GM21619 (cell line): ENCODE measurements at regions not wholly inside any gene's neighbourhood (a gene's known extent, or its start where the extent isn't known, plus 50 kb on each side); places are given as distances from the start of the nearest gene placed in this dataset.
"Not testable (repeated sequence)": the region's sequence is repeated elsewhere in the genome, so short reads cannot be mapped to it uniquely, and the experiment has no call there.

ENCODE experiments used
- ATAC-seq: cut with Tn5 transposase; IDR thresholded peaks from one replicate; pipeline ENCODE4 v1.9.1; 2021; ENCODE audit not compliant: unreplicated experiment

DNA sequence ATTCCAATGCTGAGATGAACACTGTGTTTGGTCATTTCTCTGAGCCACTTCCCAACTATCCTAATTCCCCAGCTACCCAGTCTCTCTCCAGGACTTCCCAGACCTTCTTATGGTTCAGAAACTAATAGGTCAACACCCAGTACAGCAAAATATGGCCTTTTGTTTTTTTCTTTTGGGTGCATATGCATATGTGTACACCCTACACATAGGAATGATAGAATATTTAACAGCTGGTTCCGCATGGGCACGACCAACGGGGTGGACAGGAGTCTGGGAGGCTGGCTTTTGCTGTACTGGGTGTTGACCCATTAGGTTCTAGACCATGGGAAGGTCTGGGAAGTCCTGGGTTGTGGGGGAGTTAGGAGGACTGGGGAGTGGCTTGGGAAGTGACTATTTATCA, 143.9 kb downstream of the MRPS6 start:
- ATAC-seq: no peak

DNA sequence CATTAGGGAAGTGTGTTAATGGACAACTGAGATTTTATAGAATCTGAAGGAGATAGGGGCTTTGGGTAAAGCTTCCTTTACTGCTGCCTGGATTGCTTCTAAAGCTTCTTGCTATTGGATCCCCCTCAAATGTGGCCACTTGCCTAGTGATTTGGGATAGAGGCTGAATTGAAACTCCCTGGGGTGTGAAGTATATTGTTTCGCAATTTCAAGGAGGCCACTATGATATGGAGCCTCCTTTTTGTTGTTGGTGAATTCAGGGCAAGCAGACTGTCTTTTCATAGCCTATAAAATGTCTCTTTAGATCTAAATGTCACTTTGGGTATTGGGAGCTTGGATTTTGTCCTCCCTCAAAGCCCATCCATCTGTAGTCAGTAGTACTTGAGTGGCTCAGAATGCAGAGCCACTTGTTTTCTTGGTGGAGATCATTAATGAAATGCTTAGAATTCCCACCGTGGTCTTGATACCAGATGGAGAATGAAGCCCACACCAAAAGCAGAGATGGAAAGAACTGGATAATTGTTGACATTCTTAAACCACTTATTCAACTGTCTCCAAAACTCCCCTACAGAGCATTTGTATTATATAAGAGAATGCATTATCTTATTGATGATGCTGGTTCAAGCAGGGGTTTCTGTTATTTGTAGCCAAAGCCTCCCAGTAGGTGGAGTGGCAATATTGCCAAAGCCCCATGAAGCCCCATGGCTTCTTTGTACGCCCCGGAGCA, 144.3 kb upstream of the KCNE2 start:
- ATAC-seq: no peak

DNA sequence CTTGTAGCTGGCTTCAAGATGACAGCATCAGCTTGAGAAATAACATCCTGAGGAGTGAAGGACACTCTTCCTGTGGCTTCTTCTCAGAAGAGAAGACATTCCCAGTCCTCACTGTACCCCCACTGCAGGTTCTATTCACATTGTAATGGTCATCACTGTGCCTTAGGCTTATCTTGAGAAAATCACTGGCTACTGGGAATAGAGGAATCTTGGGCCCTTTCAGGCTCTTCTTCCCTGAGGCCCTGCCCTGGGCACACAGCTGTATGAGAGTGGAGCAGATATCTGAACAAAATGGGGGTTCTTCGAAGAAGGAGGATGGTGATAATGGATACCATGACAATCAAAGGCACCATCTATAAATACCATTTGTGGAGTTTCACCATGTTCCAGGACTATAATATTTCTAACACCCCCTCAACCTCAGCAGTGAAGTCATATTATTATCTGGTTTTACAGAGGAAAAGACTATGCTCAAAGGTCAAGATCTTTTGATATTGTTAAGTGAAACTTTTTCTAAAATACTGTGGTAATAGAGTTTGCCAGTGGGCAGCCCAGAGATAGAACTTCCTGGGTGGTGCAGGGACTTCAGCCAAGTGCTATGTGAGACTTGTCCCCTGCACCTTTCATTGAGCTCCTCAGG, 143.1 kb upstream of the KCNE2 start:
- ATAC-seq: no peak

DNA sequence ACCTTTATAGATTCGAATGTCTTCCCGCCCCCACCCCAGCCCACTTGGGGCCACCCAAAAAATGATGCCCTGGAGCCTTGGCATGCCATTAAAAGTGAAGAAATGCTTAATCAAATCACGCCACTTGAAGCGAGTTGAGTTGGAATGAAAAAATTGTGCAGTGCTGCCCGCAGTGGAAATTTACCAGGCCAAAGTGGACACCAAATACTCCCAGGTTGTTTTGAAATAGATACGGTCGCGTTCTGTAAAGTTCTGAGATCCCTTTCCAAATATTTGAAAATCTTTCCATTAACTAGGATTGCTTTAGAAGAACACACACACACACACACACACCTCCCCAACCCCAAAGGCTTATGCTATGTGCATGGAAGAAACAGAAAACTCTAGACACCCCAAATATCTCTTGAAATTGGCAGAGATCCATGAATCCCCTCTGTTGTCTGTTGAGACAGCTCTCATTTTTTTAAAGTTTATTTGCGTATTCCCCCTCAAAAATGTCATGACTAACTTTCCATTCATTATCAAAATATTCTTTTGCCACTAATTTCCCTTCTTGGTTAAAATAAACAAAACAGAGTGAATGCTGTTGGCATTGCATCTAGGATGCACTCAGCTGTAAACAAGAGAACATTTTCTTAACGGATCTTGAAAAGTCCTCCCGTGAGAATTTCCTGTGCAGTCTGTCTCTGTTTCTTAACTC, 142.3 kb upstream of the KCNE2 start:
- ATAC-seq: no peak

DNA sequence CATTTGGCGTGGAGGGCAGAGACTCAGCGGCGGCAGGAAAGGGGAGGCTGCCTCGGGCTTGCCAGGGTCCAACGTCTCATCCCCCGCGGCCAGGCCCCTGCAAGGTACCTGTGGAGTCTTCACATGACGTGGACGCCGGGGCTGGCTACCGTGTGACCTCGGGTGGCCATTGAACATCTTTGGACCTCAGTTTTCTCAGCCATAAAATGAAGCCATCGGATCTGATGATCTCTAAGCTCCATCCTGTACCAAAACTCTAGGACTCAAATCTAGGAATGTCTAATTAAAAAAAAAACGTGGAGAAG, 141.8 kb upstream of the KCNE2 start:
- ATAC-seq: no peak

DNA sequence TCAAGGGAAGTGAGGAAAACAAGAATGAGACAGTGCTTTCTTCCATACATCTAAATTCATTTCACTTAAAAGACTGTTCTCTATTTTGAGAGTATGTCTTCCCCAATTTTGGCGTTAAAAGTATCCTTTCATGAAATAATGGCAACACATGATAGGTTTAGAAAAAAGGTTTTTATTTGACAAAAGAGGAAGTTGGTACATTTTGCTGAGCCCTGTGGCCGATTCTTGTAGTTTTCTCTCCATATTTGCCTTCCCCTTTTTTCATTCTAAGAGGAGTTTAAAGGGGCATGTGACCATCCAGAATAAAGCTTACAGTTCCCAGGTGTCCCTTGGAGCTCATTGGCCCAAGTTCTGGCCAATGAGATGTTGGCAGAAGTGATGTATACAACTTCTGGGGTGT, 140.4 kb upstream of the KCNE2 start:
- ATAC-seq: no peak

DNA sequence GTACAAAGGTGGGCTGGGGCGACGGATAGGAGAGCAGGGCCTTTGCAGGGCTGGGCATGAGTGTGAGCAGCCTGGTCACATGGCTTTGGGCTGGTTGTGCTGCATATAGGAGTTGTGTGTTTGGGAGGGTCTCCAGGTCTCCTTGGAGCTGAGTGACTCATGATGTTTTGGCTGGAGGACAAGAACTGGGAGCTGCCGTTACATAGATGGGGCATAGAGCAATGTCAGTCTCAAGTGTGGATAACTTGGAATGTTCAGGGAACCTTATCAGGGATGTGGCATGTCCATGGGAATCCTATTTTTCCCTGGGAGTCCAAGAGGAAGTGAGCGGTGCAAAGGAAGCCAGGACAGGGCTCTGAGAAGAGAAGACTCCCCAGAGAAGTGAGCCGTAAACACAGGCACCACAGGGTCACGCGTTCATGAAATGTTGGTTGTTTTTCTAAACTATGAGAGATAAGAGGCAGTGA, 136.4 kb upstream of the KCNE2 start:
- no peak for ATAC-seq

DNA sequence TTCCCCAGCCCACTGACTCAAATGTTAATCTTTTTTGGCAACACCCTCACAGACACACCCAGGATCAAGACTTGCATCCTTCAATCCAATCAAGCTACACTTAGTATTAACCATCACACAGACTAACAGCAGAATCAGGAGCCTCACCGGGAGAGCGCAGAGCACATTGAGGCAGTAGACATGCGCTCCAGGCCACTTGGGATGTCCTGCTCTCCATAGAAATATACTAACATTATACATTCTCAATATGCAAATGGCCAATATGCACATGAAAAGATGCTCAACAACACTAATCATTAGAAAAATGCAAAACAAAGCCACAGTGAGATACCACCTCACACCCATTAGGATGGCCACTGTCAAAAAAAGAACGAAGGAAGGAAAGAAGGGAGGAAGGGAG, 135.0 kb upstream of the KCNE2 start:
- ATAC-seq: no peak

DNA sequence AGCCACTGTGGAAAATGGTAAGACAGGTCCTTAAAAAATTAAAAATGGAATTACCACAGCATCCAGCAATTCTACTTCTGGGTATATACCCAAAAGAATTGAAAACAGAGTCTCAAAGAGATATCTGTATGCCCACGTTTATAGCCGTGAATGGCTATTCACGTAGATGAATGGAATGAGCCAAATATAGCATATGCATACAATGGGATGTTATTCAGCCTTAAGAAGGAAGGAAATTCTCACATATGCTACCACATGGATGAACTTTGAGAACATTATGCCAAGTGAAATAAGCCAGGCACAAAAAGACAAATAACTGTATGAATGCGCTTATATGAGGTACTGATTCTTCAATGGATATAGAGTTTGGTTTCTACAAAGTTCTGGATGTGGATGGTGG, 134.5 kb upstream of the KCNE2 start:
- no peak for ATAC-seq

DNA sequence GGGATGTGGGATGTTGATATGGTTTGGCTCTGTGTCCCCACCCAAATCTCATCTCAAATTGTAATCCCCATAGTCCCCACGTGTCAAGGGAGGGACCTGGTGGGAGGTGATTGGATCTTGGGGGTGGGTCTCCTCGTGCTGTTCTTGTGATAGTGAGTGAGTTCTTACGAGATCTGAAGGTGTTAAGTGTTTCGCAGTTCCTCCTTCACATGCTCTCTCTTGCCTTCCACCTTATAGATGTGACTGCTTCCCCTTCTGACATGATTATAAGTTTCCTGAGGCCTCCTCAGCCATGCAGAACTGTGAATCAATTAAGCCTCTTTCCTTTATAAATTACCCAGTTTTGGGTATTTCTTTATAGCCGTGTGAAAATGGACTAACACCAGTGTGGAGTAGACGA, 130.1 kb upstream of the KCNE2 start:
- ATAC-seq: not testable (repeated sequence)

DNA sequence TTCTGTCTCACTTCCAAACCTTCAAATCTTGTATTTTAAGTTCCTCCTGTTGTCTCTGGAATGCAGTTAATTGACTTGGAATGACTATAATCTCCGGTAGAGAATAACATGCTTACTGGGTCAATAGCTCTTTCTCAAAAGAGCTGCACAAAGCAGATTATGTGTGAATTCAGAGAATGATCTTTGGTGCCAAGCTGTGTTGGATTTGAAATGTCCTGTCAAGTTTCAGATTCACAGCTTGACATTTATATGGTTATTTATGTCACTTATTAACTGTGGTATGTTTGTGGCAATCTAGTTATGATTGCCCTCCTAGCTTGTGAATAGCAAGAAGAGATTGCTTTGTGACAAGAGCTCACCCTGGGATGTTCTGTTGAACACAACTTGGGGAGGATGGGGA, 128.3 kb upstream of the KCNE2 start:
- no peak for ATAC-seq

DNA sequence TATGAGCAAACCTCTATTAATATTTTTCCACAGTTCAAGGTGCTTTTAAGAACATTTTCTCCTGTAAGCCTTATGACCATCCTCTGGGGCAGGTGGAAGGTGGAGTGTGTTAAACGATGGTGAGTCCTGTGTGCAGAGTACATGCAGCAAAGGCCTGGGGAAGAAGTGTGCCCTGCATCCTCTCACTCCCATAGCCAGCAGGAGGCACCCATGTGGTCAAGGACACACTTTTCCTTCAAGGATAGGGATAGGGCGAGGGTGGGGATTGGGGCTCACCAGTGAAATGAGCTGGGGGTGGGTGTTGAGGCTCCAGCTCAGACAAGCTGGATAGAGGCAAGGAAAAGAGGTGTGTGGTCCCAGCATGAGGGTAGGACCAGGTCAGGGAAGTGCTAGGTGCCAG, 120.8 kb upstream of the KCNE2 start:
- no peak for ATAC-seq

DNA sequence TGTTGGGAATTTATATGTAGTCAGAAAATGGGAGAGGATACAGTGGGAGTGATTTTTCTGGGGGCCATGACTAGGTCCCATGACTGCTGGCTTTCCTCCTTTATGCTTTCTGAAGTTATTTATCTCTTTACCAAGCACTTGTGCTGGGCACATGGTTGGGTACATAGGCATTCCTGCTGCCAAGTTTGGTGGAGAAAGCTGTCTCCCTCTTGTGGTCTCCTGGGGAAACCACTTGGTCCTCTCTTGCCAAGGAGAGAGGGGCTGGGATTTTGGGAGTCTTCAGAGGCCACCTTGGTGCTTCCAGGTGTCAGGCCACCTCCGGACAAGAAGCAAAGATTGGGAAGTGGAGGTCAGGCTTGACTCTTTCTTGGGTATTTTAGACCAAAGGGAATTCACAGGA, 120.2 kb upstream of the KCNE2 start:
- ATAC-seq: no peak

DNA sequence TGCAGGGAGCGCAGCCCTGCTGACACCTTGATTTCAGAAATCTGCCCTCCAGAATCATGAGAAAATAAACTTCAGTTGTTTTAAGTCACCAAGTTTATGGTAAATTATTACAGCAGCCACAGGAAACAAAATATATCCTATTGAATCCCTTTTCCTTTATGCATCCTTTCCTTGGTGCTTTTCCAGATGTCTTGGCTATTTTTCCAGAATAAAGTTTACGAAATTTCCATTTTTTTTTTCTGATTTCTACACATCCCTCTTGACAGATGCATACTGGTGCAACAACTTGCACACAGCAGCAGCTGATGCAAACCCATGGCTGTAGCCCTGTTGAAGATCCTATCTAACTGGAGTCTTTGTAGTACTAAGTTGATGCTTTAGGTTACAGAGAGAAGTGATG, 111.1 kb upstream of the KCNE2 start:
- ATAC-seq: no peak

DNA sequence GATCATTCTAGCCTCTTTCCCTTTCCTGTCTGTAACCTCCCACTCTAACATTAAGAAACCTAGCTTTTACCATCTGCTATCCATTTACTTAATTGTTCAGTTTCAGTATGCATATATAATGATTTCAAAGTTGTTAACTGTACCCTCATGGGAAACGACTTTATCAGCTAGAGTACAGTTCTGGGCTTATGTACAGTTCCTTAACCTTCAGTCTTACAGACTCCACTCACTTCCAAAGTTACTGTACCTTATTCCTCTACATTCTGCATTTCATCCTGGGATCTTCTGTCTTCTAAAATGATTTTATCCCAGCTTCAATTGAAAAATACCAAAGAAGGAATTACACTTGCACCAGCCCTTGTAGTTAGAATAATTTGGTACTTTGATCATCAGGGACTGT, 108.7 kb upstream of the KCNE2 start:
- ATAC-seq: no peak

DNA sequence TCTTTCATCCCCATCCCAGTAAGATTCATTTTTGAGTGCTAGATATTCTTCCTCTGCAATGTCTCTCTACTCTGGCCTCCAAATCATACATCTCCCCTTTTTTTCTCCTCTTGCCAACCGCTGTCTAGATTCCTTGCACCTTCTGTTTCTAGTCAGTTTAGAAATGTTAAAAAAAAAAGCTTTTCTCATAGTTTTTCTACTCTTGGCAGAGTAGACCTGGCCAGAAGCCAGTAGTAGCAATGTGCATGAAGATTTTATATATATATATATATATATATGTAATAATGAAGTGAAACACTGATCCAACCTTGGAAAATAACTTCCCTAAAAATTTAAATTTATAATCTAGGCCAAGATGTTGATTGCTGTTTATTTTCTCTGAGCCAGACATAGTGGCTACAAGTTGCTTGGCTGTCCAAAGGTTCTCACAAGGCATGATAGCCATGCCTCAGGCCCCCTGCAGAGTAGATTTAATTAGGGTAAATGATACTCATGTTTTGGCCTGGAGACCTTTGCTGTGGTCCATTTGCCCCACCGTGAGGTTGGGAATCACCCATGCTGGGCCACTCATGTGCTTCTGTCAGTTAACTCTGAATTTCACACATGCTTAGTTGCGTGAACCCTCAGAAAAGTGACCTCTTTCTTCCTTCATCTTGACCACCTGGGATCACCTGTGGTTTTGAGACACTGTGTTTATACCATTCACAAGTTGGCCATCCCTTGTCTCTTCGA, 103.4 kb upstream of the KCNE2 start:
- no peak for ATAC-seq

DNA sequence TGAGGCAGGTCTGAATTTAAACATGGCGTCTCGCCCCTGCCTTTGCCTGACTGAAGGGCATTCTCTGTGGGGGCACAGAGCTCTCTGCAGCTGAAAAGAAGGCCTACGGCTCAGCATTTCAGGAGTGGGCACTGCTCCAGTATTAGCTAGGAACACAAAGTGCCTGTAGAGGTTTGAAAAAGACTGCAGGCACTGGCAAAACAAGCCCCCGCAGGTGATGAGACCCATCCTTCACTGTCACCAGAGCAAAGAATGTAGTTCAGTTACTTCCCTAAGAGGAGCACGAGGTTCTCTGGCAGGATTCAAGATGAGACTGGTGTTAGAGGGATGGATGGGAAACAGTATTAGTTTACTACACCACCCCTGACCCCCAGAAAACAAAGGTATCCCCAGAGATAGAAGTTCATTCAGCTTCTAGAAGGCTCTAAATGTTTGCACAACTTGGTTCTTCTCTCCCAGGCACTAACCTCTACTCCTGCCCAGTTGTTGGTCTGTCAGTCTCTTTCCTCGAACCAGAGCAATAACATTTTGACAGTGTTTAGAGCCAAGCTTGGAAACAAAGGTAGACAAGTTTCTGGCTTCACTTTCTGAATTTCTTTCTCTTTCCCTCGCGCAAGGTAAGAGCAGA, 101.9 kb upstream of the KCNE2 start:
- no peak for ATAC-seq

DNA sequence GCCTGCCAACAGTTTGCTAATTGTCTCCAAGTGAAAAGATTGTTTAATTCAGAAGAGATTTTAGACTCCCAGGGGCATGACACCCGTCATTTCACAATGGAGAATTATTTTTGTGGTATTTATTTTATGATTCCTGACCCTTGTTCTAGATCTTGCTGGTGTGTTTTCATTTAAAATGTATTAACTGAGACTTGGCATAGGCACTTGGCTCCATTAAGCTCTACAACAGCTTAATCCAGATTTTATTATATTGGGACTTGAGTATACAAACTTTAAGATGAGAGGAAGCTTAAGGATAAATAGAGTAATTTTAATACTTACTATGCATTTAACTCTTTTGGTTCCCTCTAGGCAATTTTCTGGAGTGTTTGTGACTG, 101.3 kb upstream of the KCNE2 start:
- ATAC-seq: no peak

DNA sequence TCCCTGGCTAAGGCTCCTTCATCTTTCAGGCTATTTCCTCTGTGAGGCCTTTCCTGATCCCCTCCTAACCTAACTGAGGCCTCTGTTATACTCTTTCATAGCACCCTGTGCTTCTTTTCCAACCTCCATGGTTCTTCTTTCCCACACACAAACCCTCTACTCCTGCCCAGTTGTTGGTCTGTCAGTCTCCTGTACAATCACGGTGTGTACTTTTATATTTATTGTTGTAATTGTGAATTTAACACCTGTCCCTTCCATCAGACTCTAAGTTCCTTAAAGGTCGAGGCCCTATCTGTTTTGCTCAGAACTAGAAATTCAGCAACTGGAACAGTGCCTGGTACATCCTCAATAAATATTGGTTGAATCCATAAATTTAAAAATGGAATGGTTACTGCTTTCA, 100.2 kb upstream of the KCNE2 start:
- no peak for ATAC-seq

DNA sequence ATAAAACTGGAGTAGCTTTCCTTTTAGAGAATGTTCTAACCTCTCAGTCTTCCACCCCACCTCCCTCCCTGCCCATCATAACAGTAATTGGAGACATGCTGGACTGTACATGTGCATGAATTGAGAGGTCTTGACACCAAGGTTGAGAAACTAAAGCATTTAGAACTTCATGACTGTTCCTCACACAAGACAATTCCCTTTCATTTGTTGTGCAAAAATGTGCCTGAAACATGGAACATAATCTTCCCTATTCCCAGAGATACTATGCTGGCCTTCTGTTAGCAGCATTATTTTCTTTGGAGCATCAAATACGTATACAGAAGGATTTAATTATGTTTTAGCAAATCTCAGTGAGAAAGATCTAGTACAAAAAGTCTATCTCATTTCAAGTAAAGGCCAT, 97.5 kb upstream of the KCNE2 start:
- ATAC-seq: no peak

DNA sequence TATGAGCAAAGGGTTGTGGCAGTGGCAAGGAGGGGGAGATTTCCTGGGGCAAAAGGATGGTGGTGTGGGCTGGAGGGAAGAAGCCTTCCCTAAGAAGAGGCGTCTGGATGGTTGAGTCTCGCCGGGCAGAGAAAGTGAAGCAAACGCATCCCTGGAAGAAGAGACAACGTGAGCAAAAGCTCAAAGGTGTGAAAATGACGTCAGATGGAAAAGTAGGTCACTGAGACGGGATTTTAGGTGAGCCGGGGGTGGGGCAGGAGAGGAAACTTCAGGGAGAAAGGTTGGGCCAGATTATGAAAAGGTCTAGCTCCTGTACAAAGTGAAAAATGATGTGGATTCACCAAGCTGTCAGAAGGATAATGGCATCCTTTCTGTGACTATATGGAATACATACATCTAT, 95.3 kb upstream of the KCNE2 start:
- ATAC-seq: no peak
